ENCODE measurements at regions not wholly inside any gene's neighbourhood (a gene's known extent, or its start where the extent isn't known, plus 50 kb on each side); places are given as distances from the start of the nearest gene placed in this dataset.

DNA sequence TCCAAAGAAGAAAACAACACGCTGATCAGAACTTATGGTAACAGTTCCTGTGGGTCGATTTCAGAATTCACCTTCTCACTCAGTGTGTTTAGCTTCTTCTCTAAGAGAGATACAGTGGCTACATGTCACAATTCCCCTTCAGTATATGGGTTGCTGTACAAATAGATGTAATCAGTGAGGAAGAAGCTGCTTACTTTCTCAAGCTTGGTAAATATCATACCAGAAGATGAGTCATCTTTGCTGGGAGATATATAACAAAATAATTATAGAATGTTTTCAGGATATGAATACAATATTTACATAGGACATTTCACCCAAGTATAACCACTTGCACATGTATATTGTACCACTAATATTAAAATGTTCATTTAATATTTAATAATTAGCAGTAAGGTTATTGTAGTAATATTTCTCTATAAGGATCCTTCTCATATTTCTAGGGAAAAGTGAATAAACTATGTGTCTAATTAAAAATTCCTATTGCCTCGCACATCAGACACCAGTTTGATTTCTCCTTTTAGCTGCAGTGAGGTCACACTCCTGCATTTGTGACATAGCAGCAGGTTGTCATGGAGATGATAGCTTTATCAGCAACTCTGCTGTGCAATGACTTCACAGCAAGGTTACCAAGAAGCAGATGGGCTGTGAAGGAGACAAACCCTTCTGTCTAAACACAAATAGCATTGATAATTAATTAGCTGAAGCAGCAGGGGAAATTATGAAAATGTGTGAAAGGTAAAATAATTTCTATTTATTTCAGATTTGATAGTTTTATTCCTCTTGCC lies 211.4 kb downstream of the TUSC7 start:
- Histone ChIP-seq H2AFZ (ENCODE audit: low read depth) (no peak overlapping the region), H4K20me1 (ENCODE audit: insufficient read depth) (no peaks in the 10 kb centered on the region), H3K36me3 (replicated peaks in 1 of 2; ENCODE audit: control insufficient read depth in 1 of 2, insufficient read depth in 2 of 2, low read length in 1 of 2) (no peaks in the 10 kb centered on the region), H3K27ac (ENCODE audit: low read depth in 2 of 2, low read length in 1 of 2) (peak overlapping the region; percentile 28 to 70; a peak in 3 of 4 replicates), H3K4me3 (ENCODE audit: low read depth in 2 of 2, low read length in 1 of 2) (no peak overlapping the region), H3K9ac (no peak overlapping the region), H3K9me2 (no peaks in the 10 kb centered on the region), H3K79me2 (ENCODE audit: insufficient read depth) (no peaks in the 10 kb centered on the region), H3F3A (replicated peaks; ENCODE audit: insufficient read depth) (no peaks in the 10 kb centered on the region), H3K4me2 (no peak overlapping the region), H3K27me3 (ENCODE audit: insufficient read depth) (no peaks in the 10 kb centered on the region), H3K4me1 (ENCODE audit: control insufficient read depth in 1 of 2, insufficient read depth in 2 of 2, low read depth in 1 of 2, low read length in 1 of 2) (peaks cover 0 to 8% of the 10 kb centered on the region in 2 experiments; a peak in 2 of 4 replicates), H3K9me3 (no peaks in the 10 kb centered on the region)
- 51% methylated on average over 3 of the region's 3 CpGs for WGBS (ENCODE audit: low lambda C conversion rate)
- POLR2A ChIA-PET, result interaction anchor here (0.9 kb wide), 1 partner anchor 10 kb away, joined by 3 read pairs; no protein-coding TSS in a partner anchor
- CTCF ChIA-PET, result interaction anchor here (0.7 to 1.2 kb wide), 5 partner anchors 17 to 150 kb away, joined by 3 to 4 read pairs (median 3); no protein-coding TSS in a partner anchor
- TF ChIP-seq NRF1 (IDR thresholded peaks at IDR 0.05; ENCODE audit: low read depth, low read length) (no peak), TCF12 (IDR thresholded peaks at IDR 0.05) (peak; percentile 16; the same call in 1 of the 2 replicates), FOSL2 (IDR thresholded peaks at IDR 0.05; ENCODE audit: borderline replicate concordance, low read depth) (peak; percentile 49)
- no peak for DNase-seq

DNA sequence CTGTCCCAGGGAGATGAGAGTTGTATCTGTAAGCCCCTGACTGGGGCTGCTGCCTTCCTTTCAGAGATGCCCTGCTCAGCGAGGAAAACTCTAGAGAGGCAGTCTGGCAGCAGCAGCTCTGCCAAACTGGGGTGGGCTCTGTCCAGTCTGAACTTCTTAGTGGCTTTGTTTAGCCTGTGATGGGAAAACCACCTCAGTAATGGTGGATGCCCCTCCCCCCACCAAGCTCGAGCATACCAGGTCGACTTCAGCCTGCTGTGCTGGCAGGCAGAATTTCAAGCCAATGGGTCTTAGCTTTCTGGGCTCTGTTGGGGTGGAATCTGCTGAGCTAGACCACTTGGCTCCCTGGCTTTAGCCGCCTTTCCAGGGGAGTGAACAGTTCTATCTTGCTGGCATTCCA lies 218.3 kb downstream of the TUSC7 start:
- H3K4me2 ChIP-seq, result no peak overlapping the region
- no peaks in the 10 kb centered on the region for H3K36me3 ChIP-seq (replicated peaks in 1 of 2; ENCODE audit: control insufficient read depth in 1 of 2, insufficient read depth in 2 of 2, low read length in 1 of 2)
- H3K9ac ChIP-seq, result no peak overlapping the region
- TF ChIP-seq FOXJ3 (CRISPR knock-in tag; IDR thresholded peaks at IDR 0.05) (no peak), EZH2phosphoT487 (IDR thresholded peaks at IDR 0.05; ENCODE audit: borderline replicate concordance, low read depth) (no peak), EP300 (IDR thresholded peaks at IDR 0.05; ENCODE audit: borderline replicate concordance in 1 of 2, low read depth in 1 of 2, low read length in 1 of 2) (no peak), MEF2A (IDR thresholded peaks at IDR 0.05; ENCODE audit: borderline replicate concordance, low read depth) (no peak), JUND (IDR thresholded peaks at IDR 0.05) (no peak), MXI1 (IDR thresholded peaks at IDR 0.05; ENCODE audit: low read depth, low read length) (no peak)
- TF ChIP-seq, protein P1, sequence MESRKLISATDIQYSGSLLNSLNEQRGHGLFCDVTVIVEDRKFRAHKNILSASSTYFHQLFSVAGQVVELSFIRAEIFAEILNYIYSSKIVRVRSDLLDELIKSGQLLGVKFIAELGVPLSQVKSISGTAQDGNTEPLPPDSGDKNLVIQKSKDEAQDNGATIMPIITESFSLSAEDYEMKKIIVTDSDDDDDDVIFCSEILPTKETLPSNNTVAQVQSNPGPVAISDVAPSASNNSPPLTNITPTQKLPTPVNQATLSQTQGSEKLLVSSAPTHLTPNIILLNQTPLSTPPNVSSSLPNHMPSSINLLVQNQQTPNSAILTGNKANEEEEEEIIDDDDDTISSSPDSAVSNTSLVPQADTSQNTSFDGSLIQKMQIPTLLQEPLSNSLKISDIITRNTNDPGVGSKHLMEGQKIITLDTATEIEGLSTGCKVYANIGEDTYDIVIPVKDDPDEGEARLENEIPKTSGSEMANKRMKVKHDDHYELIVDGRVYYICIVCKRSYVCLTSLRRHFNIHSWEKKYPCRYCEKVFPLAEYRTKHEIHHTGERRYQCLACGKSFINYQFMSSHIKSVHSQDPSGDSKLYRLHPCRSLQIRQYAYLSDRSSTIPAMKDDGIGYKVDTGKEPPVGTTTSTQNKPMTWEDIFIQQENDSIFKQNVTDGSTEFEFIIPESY (IDR thresholded peaks at IDR 0.05; ENCODE audit: borderline replicate concordance, low read depth), result no peak
- H3K4me1 ChIP-seq (ENCODE audit: control insufficient read depth in 1 of 2, insufficient read depth in 2 of 2, low read depth in 1 of 2, low read length in 1 of 2), result peaks cover 28 to 31% of the 10 kb centered on the region in 2 experiments; a peak in 3 of 4 replicates
- no peak overlapping the region; a peak in 1 of 4 replicates for H3K27ac ChIP-seq (ENCODE audit: low read depth in 2 of 2, low read length in 1 of 2)
- peaks cover 8% of the 10 kb centered on the region for H3F3A ChIP-seq (replicated peaks; ENCODE audit: insufficient read depth)
- no peaks in the 10 kb centered on the region for H3K9me2 ChIP-seq
- H3K27me3 ChIP-seq (ENCODE audit: insufficient read depth), result no peaks in the 10 kb centered on the region
- no peak overlapping the region for H3K4me3 ChIP-seq (ENCODE audit: low read depth in 2 of 2, low read length in 1 of 2)
- no peak for DNase-seq
- 86% methylated on average over 1 of the region's 4 CpGs for WGBS (ENCODE audit: low lambda C conversion rate)
- no peaks in the 10 kb centered on the region for H3K79me2 ChIP-seq (ENCODE audit: insufficient read depth)
- ChIA-PET CTCF (no interaction called here), POLR2A (no interaction called here)
- no peaks in the 10 kb centered on the region for H4K20me1 ChIP-seq (ENCODE audit: insufficient read depth)
- no peak overlapping the region for H2AFZ ChIP-seq (ENCODE audit: low read depth)
- H3K9me3 ChIP-seq, result no peaks in the 10 kb centered on the region
